Retinal pigment epithelial cell (primary cell): ENCODE measurements at regions not wholly inside any gene's neighbourhood (a gene's known extent, or its start where the extent isn't known, plus 50 kb on each side); places are given as distances from the start of the nearest gene placed in this dataset.
"Not testable (repeated sequence)": the region's sequence is repeated elsewhere in the genome, so short reads cannot be mapped to it uniquely, and the experiment has no call there.

Experiments
- DNase-seq: peaks from one replicate; pipeline ENCODE4 v3.0.0-alpha.2; 2010; ENCODE audit warnings: low read depth
- H3K4me3 ChIP-seq: 2 replicates; pipeline ENCODE4 v1.5.1; 2011; ENCODE audit warnings: mild to moderate bottlenecking, low read length, control low read depth, moderate library complexity
- CTCF ChIP-seq: conservative IDR thresholded peaks from 2 replicates; pipeline ENCODE4 v1.5.1; 2011; ENCODE audit warnings: low read depth, low read length, control low read depth, inconsistent platforms

GRCh38 chr14:89507521-89507920 lies 90.5 kb upstream of the FOXN3 start:
- no peak for TF ChIP-seq CTCF
- DNase-seq, result peak; percentile 50
- no peak overlapping the region for H3K4me3 ChIP-seq

DNA sequence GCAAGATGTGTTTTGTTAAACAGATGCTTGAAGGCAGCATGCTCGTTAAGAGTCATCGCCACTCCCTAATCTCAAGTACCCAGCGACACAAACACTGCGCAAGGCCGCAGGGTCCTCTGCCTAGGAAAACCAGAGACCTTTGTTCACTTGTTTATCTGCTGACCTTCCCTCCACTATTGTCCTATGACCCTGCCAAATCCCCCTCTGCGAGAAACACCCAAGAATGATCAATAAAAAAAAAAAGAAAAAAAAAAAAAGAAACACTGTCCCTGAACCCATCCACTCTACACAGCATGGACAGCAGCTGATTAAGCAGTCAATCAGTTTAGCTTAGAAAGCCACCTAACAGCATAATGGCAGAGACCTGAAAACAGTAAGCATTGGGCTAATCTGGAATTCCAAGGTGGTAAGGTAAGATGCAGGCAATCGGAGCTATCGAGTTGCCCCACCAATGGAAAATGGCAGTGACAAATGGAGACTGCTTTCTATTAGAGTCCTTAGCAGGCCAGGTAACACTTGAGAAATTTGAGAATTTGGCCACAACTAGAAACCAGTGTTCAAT lies 89.9 kb upstream of the FOXN3 start:
- not testable (repeated sequence) for H3K4me3 ChIP-seq

GRCh38 chr14:89504602-89505313 lies 87.7 kb upstream of the FOXN3 start:
- no peak overlapping the region for H3K4me3 ChIP-seq
- TF ChIP-seq CTCF, result no peak
- DNase-seq, result no peak

More for the DNA sequence above, 89.9 kb upstream of the FOXN3 start:
- DNase-seq, result not testable (repeated sequence)

- no peak for TF ChIP-seq CTCF
- H3K4me3 ChIP-seq, result no peak overlapping the region
- DNase-seq, result peak; percentile 20
Measured at GRCh38 chr14:89504091-89504490, 87.1 kb upstream of the FOXN3 start.

DNA sequence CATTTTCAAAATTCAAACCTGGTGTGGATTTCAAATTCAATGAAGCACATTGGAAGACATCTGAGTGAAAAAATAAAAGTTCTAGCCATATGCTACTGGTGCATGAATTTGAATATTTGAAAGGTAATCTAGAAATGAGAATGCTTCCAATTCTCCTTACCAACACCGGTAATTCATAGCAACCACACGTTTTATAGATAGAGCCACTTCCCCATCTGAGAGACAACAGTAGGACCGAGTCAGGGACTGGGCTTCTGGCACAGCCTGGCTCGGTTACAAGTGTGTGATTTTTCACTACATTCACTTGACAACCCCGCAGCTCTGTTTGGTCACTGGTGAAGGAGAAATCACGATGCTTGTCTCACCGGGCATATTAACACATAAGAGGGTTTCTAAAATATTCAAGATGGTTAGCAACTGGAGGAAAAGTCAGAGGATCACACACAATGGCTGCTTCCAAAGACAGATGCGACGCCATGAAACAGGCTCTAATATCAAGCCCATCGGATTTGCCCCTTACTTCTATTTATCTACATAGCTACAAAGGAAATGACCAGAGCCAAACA lies 86.5 kb upstream of the FOXN3 start:
- H3K4me3 ChIP-seq, result no peak overlapping the region
- TF ChIP-seq CTCF, result no peak
- DNase-seq, result no peak

- no peak for TF ChIP-seq CTCF
- DNase-seq, result no peak
- H3K4me3 ChIP-seq, result no peak overlapping the region
Measured at GRCh38 chr14:89502966-89503365, 85.9 kb upstream of the FOXN3 start.

- no peak for DNase-seq
- no peak overlapping the region for H3K4me3 ChIP-seq
- TF ChIP-seq CTCF, result no peak
Measured at GRCh38 chr14:89501381-89501780, 84.3 kb upstream of the FOXN3 start.
